GM19467 (cell line): ENCODE measurements at regions not wholly inside any gene's neighbourhood (a gene's known extent, or its start where the extent isn't known, plus 50 kb on each side); places are given as distances from the start of the nearest gene placed in this dataset.

Experiments used
- ATAC-seq: cut with Tn5 transposase; IDR thresholded peaks from one replicate; pipeline ENCODE4 v1.9.1; 2021; ENCODE audit warnings: mild to moderate bottlenecking, moderate library complexity; ENCODE audit not compliant: unreplicated experiment

DNA sequence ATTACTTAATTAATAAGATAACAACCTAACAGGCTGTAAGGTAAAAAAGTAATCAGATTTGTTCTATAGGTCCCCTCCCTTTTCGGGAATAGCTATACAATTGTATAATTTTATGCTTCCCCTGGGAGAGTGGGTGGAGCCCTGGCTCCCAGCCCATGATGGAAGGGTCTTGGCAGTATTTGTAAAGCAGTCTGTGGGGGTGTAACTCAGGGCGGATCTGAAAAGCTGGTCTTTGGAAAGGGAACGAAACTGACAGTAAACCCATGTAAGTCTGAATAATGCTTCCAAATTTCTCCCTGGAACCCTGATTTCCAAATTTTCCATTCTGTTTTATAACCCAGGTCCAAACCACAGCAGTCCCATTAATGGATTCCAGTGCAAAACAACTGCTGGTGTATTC, 110.4 kb downstream of the DAD1 start:
- no peak for ATAC-seq

DNA sequence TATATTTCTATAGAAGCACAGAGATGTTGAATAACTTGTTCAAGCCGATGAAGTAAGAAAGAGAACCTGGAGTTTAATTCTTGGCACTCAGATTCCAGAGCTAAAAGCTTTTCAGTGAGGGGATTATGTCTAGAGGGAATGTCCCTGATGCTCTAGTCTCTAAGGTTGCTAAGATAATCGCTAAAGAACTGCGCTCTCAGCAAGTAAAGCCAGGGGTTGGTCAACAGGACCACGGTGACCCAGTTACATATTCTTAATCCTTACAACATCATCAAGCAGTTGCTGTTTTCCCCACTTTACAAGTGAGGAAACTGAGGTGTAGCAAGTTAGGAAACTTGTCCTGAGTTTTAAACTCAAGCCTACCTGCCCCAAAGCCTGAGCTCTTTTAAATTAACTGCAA, 110.8 kb downstream of the DAD1 start:
- no peak for ATAC-seq

DNA sequence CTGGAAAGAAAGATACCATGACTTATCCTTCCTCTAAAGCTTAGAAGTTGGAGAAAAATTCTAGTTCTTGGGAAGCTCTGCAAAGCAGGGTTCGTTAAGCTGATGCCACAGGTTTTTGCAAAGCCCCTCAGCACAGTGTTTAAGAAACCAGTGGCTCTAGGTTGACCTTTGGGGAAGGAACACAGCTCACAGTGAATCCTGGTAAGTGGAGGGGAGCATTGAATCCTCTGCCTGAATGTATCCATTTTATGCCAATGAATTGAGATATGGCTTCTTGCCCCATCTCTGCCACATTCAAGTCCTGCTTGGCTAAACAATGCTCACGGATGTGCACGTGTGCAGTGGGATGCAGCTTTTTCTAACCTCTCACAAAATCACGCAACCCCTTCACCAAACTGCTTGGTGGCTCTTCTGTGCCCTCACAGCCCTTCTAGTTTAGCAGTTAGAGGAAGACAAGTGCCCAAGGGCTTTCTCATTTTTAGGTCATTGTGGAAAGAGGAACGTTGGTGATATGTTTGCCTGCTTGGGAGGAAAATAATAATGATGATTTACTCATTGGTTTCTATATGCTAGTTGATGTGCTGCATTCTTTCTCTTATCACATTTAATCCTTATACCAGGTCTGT, 111.3 kb downstream of the DAD1 start:
- ATAC-seq: no peak

DNA sequence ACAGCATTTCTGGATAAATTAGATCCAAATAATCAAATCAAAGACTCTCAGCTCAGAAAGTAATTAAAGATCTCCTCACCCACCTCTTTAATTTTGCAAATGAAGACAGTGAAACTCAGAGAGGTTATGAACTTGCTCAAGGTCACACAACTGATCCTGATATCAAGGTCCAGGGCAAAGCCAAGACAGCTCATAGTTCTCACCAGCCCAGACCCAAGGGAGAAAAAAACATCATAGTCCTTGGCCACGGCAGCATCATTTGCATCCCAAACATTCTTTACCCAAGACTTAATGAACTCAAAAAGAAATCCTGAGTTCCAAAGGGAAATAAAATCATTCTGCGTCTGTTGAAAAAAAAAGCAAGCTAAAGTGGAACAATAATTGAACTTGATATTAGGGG, 112.1 kb downstream of the DAD1 start:
- no peak for ATAC-seq

DNA sequence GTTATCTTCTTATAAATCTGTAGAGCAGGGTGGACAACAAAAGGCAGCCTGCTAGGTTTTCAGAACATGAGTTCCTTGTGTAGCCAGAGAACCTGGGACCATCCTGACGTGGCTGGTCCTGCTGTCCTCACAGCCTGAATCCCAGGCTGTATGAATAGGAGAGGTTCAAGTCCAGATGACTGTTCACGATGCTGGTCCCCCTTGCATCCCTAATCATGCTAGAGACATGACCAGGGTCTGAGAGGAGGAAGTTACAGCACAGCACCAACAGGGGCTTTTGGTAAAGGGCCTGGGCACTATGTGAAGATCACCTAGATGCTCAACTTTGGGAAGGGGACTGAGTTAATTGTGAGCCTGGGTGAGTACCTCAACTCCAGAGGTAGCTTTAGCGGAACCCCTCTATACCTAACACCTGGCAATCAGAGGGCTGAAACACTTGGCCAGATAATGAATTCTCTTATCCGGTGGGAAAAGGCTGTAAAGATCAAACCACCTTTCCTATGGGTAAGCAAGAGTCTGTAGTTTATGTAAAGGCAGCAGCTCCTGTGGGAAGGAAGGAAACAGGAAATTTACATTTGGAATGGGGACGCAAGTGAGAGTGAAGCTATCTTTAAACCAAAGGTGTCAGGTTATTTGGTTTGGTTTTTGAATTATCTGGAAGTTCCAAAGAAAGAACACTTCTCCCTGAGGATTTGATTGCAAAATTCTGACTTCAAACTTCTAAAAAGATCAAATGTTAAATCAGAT, 112.8 kb downstream of the DAD1 start:
- no peak for ATAC-seq

DNA sequence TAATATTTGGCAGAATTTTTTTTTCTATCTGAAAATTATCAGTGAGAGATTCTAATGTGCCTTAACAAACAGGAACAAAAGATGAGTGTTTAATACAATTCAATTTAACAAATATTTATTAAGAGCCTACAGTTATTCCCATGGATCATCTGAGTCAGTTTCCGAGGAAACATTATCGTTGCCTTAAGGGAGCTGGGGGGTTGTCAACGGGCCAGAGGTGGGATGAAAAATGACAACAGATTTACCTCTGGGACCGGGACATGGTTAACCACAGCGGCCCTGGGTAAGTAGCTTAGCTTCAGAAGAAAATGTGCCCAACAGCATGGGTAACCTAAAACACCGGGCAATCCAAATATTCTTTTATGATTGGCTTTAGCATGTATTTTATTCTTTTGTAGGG, 113.6 kb downstream of the DAD1 start:
- no peak for ATAC-seq

DNA sequence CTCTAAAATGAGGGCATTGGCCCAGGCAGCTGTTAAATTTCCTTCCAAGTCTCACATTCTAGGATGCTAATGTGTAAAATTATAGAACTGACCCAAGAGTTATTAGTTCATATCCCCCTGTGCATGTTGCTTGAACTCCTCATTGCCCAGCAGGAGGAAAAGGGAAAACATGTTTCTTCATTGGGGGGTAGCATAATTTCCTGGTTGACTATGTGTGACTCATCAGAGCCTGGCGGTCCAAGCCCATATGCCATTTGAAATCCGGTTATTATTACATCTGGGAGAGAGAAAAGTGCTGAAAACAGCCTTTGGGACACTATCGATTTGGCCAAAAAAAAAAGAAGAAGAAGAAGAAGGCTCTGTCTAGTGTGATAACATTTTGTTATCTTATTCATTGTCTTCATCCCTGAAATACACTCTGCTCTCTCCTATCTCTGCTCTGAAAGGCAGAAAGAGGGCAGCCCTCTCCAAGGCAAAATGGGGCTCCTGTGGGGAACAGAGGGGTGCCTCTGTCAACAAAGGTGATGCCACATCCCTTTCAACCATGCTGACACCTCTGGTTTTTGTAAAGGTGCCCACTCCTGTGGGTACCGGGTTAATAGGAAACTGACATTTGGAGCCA, 114.2 kb downstream of the DAD1 start:
- ATAC-seq: no peak

DNA sequence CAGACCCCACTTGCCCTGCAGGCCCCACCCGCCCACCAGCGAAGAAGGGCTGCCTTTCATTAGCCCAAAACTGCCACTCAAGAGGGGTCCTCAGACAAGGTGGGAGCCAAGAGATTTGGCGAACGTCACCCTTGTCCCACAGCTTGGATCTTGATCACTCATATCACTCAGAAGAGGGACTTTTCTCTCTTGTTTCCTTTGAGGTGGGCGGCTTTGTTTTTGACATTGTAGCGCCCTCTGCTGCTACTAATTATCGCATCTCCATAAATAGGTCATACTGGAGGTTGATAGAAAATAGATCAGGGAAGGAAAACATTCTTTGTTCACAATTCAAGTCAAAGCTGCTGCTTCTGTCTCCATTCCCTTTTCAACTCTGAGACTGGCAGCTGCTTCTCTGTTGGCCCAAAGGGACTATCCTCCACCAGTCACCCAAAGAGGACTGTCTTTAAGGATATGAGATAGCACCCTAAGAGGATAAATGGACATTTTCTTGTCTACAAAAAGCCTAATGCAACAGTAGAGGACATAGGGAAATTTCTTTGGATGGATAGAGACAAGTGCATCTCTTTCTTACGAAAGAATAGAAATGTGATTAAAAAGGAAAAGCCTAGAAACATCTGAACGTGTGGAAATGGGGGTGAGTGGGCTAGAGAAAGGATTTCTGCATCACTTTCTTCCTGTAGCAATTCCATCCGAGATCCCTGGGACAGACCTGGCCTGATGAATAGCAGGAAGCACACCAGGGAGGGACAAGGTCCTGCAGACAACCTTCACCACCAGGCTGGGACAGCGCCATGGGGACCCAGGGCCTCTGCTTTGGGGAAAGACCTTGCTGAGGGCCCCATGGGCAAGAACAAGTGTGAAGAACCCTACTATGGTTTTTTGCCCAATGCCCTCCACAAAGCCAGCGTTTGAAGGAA, 115.8 kb downstream of the DAD1 start:
- peak; percentile 58 for ATAC-seq

DNA sequence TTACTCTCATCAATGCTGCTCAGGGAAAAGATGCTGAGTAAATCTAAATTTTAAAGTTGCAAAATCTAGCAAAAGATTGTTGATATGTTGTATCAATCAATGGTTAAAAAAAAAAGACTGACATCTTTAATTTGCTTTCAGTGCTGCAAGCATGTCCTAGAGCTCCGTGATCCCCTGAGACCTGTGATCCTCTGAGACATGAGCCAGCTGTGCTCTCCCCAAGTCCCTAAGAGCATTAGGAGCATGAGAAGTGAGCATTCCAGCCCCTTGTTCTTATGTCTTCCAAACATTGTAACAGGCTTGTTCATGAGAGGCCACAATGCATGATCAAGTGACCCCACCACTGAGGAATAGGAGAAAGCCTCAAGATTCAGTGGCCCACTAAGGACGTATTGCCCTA, 116.6 kb downstream of the DAD1 start:
- ATAC-seq: no peak

DNA sequence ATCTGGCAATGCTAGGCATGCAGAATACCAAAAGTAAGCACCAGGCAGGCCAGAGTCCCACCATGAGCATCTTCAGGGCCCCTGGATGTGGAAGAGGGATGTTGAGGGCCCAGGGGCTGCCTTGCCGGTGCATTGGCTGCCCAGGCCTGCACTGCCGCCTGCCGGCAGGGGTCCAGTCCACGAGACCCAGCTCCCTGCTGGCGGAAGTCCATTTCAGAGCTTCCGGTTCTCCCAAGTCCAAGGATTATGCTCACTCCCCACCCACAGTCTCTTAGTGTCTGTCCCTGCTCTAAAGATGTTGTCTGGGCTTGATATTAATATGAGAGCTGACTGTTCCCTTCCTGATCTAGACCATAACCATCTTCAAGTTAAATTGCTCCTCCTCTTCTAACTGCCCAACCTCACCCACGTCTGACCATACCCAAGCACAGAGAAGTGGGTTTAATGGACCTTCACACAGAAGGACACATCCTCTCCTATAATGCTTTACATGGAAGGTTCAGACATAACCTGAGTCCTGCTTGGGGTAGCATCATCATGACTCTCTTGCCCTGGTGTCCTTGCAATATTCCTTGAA, 117.4 kb downstream of the DAD1 start:
- no peak for ATAC-seq

DNA sequence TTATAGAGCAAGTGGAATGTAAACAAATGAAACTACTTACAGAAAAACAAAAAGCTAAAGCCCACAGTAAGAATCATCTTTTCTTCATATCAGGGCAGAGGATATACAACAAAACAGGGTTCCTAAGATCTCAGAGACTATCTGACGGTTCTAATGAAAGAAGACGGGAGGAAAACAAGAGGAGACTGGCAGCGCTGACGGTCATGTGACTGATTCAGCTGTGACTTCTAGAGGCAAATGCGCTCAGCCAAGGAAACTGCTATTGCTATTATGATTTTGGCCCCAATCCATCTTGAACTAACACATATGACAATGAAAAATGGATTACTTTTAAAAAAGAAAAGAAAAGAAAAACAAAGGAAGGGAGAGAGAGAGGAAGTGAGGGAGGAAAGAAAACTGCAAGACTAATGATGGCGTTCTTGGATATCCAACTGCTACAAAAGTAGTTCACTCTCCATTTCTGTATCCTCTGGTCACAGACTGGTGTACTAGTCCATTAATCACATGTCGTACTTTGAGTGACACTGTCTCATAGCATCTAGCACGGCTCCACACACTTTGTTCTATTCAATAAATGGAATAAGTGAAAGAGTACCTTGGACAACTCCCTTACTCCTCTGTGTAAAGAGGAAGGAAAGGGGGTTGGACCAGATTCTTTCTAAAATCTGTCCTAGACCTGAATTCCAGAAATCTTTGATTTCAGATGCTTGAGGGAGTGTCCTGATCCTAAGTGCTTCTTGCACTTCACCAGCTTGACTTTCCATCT, 119.3 kb downstream of the DAD1 start:
- ATAC-seq: no peak

DNA sequence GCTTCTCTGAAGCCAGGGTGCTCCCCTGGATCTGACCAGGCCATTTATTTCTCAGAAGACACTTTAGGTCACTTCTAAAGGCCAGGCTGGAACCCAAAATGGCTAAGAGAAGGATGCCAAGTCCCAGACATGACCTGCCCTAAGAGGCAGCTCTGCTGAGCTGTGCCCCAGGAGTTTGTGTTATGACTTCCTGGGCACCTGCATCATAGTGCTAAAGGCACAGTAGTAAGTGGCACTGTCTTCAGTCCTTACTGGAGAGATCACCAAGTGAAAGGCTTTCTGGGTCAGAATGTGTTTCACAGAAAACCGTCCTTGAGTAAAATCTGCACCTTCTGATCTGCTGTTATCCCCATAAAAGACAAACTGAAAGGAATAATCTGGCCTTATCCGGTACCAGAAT, 120.2 kb downstream of the DAD1 start:
- no peak for ATAC-seq

DNA sequence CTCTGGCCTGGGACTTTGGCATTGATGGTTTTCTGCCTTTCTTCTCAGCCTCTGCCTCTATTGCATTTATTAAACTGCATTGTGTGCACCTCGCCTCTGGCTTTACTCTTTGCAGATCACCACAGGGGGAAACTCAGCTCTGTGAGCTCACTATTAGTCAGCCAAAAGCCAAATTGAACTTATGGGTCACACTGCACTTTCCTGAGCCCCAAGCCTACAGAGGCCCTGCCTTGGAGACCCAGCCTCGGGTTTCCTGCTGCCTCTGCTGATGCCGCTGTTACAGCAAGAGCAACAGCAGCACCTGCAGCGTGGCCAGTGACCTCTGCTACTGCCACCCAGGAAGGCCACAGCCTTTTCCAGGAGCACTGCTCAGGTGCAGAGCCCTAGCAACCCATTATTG, 122.5 kb downstream of the DAD1 start:
- no peak for ATAC-seq

DNA sequence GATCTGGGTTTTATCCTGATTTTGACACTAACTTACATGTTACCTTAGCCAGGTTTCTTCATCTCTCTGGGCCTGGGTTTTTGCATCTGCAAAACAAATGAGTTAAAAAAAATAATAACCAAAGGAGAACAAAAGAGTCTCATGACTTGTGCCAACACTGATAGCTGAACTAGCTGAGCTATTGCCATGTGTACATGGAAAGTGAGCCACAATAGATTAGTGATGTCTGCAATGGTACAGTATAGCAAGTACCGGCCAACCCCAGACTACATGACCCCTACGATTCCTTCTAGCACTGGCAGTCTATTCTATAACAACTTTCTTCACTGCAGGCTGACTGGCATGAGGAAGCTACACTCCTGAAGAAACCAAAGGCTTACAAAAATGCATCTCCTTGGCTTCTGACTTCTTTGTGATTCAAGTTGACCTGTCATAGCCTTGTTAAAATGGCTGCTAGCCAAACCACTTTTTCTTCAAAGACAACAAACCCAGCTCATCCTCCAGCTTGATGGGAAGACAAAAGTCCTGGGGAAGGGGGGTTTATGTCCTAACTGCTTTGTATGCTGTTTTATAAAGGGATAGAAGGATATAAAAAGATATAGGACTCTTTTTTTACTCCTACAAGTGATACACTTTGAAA, 123.7 kb downstream of the DAD1 start:
- ATAC-seq: no peak

DNA sequence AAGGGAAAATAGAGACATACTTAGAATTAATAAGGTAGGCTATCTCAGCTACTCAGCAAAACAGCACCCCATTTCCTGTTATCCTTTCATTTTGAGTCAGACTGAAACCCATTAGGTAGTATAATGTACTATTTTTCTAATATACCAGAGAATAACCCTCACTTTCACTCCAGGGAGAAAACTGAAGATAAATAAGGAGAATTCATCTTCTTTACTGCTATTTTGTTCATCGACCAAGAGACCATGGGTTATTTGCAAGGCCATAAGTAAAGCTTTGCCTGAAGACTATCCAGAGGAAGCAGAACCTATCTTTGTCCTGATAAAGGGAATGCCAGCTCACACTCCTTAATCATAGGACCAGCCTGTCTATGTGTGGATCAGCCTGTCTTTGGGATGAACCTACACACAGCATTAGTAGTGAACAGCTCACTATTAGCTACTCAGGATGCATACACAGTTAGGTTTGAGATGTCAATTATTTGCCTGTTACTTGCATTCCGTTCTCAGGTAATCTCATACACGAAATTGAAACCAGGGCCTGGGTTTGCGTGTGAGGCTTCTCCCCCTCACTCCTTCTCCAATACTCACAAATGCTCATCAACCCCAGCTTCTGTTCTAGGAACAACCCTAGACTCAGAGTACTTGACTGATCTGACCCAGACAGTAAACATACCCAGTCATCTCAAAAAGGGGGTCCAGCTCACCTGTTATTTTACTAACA, 124.4 kb downstream of the DAD1 start:
- ATAC-seq: peak; percentile 60

DNA sequence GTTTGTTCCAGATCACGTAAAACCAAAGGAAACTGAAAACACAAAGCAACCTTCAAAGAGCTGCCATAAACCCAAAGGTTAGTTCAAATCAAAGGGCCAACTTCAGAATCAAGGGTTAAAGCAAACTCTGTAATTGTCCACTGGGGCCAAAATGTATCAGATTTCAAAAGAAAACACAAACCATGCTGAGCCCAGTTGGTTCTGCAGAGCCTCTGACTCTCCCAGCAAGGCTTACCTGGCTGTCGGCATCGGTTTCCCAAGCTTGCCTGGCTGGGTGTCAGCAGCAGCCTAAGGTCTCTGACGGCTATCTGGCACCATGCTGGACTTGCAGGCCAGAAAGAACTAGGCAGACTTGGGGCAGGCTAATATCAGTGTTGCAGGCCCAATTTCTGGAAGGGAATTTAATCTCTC, 125.3 kb downstream of the DAD1 start:
- ATAC-seq: no peak

DNA sequence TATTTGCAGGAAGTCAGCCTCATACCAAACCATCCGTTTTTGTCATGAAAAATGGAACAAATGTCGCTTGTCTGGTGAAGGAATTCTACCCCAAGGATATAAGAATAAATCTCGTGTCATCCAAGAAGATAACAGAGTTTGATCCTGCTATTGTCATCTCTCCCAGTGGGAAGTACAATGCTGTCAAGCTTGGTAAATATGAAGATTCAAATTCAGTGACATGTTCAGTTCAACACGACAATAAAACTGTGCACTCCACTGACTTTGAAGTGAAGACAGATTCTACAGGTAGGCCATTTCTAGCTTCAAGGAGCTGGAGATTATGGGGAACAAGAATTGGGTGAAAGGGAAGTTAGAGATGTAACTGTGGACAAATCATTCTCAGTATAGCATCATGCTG, 126.1 kb downstream of the DAD1 start:
- ATAC-seq: no peak

DNA sequence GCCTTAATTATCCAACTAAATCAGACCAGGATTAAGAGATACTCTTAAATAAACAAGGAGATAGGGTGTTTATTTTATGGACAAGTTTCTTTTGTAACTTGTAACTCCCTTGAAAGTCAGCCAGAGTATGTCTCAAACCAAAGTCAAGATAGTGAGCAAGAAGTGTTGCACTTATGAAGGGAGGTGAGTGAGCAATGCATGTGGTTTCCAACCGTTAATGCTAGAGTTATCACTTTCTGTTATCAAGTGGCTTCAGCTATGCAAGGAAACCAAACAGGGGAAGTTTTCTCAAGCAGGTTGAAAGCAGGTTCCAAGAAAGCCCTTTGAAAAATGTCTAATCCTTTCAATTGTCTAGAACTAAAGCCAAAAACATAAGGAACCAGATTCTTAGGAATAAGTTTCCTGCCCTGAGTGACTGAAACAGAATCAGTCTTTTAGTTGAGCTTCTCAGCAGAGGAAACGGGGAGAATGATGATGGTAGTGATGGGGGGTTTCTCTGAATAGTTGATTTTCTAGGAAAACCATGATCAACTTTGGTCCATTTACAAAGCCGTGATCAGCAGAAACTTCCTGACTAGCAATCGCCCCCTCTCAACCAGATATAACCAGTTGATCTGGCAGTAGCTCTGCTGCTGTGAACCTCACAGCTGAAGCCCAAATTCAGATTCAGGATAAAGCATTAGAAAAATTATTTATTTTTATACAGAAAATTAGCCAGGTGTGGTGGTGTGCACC, 128.4 kb downstream of the DAD1 start:
- peak; percentile 40 for ATAC-seq
